Vagina (tissue), 2 donors: ENCODE measurements at regions not wholly inside any gene's neighbourhood (a gene's known extent, or its start where the extent isn't known, plus 50 kb on each side); places are given as distances from the start of the nearest gene placed in this dataset.

ENCODE experiments used
- POLR2AphosphoS5 ChIP-seq, 2 donors: sonication (generic); formaldehyde crosslinking; IDR thresholded peaks; one replicate each; pipeline ENCODE4 v1.9.0; 2017; ENCODE audit warnings: antibody characterized with exemption in 2 of 2, mild to moderate bottlenecking in 2 of 2, low read depth in 1 of 2; ENCODE audit not compliant: insufficient read depth in 1 of 2
- TF ChIP-seq, protein P1 (sequence below), 3 experiments: fragments of 450-650 bp in 2 of 3; fragments of 200-600 bp in 1 of 3; sonication (generic) in 1 of 3; IDR thresholded peaks; one replicate each; pipeline ENCODE4 v1.5.1; 2017 to 2019; ENCODE audit warnings: antibody characterized with exemption in 3 of 3, mild to moderate bottlenecking in 2 of 3, moderate library complexity in 2 of 3

DNA sequence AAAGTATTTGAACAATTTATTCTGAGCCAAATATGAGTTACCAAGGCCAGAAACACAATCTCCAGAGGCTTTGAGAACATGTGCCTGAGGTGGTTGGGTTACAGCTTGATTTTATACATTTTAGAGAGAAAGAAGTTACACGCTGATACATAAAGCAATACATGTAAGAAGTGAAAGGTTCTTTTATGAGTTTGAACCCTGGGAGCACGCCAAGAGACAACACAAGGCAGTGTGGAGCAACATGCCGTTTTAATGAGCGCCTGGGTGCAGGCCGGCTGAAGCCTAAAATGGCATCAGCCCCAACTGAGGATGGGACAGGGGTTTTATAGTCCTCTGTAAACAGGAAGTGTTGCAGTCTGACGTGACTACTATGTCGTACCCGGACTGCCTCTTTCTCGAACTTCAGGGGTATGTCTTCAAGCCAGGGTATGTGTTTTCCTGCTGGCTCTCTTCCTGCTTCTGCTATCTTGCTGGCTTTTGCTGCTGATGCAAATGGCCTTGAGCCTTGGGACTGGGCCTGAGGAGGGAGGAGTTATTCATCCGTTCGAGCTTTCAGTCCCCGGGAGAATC lies 193.7 kb downstream of the CYLC2 start:
- no peak for TF ChIP-seq POLR2AphosphoS5 (IDR thresholded peaks at IDR 0.05; ENCODE audit: insufficient read depth in 1 of 2, low read depth in 1 of 2)
- TF ChIP-seq, protein P1, sequence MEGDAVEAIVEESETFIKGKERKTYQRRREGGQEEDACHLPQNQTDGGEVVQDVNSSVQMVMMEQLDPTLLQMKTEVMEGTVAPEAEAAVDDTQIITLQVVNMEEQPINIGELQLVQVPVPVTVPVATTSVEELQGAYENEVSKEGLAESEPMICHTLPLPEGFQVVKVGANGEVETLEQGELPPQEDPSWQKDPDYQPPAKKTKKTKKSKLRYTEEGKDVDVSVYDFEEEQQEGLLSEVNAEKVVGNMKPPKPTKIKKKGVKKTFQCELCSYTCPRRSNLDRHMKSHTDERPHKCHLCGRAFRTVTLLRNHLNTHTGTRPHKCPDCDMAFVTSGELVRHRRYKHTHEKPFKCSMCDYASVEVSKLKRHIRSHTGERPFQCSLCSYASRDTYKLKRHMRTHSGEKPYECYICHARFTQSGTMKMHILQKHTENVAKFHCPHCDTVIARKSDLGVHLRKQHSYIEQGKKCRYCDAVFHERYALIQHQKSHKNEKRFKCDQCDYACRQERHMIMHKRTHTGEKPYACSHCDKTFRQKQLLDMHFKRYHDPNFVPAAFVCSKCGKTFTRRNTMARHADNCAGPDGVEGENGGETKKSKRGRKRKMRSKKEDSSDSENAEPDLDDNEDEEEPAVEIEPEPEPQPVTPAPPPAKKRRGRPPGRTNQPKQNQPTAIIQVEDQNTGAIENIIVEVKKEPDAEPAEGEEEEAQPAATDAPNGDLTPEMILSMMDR (IDR thresholded peaks at IDR 0.05): no peak
